Brain microvascular endothelial cell (primary cell): ENCODE measurements at regions not wholly inside any gene's neighbourhood (a gene's known extent, or its start where the extent isn't known, plus 50 kb on each side); places are given as distances from the start of the nearest gene placed in this dataset.
"Not testable (repeated sequence)": the region's sequence is repeated elsewhere in the genome, so short reads cannot be mapped to it uniquely, and the experiment has no call there.

Source experiments
- DNase-seq: peaks from one replicate; pipeline ENCODE4 v3.0.0-alpha.2; 2020
- H3K27ac ChIP-seq: fragments of 250-450 bp; sonication (Bioruptor Pico); 2 replicates; pipeline ENCODE4 v1.5.1; 2020; ENCODE audit warnings: mild to moderate bottlenecking, moderate library complexity
- H3K27me3 ChIP-seq: fragments of 250-450 bp; sonication (Bioruptor Pico); replicated peaks from 2 replicates; pipeline ENCODE4 v1.5.1; 2020; ENCODE audit warnings: mild to moderate bottlenecking
- H3K36me3 ChIP-seq: fragments of 250-450 bp; sonication (Bioruptor Pico); replicated peaks from 2 replicates; pipeline ENCODE4 v1.5.1; 2020; ENCODE audit warnings: mild to moderate bottlenecking
- H3K4me3 ChIP-seq: 2 replicates; pipeline ENCODE4 v1.5.1; 2011; ENCODE audit warnings: low read depth, mild to moderate bottlenecking, control low read depth, low read length, moderate library complexity
- in situ Hi-C: cut with HindIII; loops from 2 replicates; pipeline ENCODE4 v1.10.0; 2017; ENCODE audit warnings: low sequenced_read_pairs, low pct_ligation_motif_present
- TF ChIP-seq, protein P1 (sequence below): IDR thresholded peaks from 2 replicates; pipeline ENCODE4 v1.5.1; 2011; ENCODE audit warnings: low read depth, mild to moderate bottlenecking, moderate library complexity, low read length, control low read depth, inconsistent platforms; ENCODE audit errors: missing control alignments

DNA sequence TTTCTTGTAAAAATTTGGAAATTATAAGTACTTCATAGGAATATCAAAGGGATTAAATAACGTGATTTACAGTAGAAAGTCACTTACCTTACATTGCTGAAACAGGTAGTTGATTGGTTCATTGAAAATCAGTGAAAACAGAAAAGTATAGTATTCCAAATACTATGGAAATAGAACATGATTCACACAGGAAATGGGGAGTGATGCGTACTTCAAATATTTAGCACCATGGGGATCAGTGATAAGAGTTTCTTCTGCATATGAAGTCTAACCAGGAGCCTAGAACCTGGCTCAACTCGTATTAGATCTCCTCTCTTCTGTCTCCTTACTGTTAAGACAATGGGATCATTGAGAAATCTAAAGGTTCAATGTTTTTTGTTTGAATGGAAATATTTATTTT is 133.3 kb downstream of the FAM174A start:
- in situ Hi-C loops = no loop called here
- H3K36me3 ChIP-seq = no peaks in the 10 kb centered on the region
- DNase-seq = peak; percentile 72
- no peak overlapping the region for H3K4me3 ChIP-seq
- H3K27me3 ChIP-seq = no peaks in the 10 kb centered on the region
- no peak overlapping the region for H3K27ac ChIP-seq
- TF ChIP-seq, protein P1, sequence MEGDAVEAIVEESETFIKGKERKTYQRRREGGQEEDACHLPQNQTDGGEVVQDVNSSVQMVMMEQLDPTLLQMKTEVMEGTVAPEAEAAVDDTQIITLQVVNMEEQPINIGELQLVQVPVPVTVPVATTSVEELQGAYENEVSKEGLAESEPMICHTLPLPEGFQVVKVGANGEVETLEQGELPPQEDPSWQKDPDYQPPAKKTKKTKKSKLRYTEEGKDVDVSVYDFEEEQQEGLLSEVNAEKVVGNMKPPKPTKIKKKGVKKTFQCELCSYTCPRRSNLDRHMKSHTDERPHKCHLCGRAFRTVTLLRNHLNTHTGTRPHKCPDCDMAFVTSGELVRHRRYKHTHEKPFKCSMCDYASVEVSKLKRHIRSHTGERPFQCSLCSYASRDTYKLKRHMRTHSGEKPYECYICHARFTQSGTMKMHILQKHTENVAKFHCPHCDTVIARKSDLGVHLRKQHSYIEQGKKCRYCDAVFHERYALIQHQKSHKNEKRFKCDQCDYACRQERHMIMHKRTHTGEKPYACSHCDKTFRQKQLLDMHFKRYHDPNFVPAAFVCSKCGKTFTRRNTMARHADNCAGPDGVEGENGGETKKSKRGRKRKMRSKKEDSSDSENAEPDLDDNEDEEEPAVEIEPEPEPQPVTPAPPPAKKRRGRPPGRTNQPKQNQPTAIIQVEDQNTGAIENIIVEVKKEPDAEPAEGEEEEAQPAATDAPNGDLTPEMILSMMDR = no peak

DNA sequence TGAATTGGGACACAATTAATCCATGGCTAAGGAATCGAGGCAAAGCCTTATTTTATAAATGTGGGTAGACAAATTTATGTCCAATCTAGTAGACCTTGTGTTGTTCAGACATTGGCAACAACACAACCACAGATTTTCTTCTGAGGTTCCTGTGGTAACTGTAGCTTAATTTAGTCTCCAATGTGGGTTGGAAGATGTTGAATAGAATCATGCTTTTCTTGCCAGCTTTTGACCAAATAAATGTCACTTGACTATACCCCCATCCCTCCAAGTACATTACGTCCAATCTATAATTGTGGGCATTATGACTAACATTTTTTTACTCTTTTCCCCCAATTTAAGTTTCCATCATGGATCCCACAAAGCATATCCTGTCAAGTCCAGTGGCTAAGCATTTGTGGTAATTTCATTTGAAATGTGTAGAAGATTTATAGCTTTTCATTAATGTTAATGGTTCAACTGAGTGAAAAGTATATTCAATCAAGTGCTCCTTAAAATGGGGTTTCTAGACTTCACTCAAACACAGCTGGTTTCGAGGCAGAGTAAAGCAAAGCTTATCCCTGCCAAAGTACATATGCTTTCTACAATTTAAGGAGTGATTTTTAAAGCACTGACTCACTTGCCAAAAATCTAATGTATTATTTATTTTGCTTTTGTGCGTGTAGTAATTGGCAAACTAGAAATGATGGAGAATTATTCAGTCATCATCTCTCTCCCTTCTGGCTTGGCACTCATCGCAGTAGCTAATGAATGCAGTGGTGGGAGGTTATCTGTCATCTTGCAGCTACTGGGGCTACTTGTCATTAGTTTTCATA is 141.8 kb downstream of the FAM174A start:
- peak; percentile 31 for DNase-seq
- in situ Hi-C loops = no loop called here
- TF ChIP-seq, protein P1 = no peak

DNA sequence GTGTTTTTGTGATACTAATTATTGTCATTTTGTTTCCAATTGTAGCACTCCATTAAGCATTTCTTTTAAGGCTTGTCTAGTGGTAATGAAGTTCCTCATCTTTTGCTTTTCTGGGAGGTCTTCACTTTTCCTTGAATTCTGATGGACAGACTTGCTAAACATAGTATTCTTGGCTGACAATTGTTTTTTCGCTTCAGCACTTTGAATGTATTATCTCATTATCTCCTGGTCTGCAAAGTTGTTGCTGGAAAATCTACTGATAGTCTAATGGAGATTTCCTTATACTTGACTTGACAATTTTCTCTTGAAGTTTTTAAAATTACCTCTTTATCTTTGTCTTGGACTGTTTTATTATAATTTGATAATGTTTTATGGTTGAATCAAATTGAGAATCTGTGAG is 147.5 kb downstream of the FAM174A start:
- TF ChIP-seq, protein P1 = no peak
- Histone ChIP-seq H3K27me3 (no peaks in the 10 kb centered on the region), H3K36me3 (no peaks in the 10 kb centered on the region), H3K27ac (no peak overlapping the region), H3K4me3 (no peak overlapping the region)
- in situ Hi-C loops = no loop called here
- DNase-seq = no peak

More for the DNA sequence above, 141.8 kb downstream of the FAM174A start:
- Histone ChIP-seq H3K27me3 (no peaks in the 10 kb centered on the region), H3K4me3 (no peak overlapping the region), H3K36me3 (no peaks in the 10 kb centered on the region), H3K27ac (no peak overlapping the region)

DNA sequence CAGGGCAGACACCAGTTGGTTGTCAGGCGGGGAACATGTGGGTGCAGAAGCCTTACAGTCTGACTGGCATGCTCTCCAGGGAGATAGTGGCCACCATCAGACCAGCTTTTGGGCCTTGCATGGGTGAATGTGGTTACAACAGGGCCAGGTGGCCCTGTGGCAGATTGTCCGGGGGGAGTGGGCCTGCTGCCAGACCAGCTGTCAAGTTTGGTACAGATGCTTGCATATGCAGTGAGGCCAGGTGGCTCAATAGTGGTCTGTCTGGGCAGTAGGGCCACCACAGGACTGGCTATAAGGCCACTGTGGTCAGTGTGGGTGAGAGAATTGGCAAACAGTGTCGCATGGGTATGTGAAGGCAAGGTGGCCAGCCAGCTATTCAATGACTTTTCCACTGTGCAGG is 148.7 kb downstream of the FAM174A start:
- H3K4me3 ChIP-seq = no peak overlapping the region
- no peak overlapping the region for H3K27ac ChIP-seq
- H3K36me3 ChIP-seq = no peaks in the 10 kb centered on the region
- H3K27me3 ChIP-seq = no peaks in the 10 kb centered on the region
- TF ChIP-seq, protein P1 = no peak
- DNase-seq = no peak
- in situ Hi-C loops = no loop called here

DNA sequence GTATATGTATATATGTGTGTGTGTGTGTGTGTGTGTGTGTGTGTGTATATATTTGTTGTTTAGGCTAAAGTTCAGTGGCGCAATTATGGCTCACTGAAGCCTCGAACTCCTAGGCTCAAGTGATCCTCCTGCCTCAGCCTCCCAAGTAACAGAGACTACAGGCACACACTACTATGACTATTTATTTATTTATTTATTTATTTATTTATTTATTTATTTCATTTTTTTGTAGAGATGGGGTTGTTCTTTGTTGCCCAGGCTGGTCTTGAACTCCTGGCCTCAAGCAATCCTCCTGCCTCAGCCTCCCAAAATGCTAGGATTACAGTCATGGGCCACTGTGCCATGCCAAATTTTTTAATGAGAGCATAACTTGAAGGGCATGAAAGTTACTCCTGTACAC is 149.9 kb downstream of the FAM174A start:
- in situ Hi-C loops, DNase-seq, H3K36me3 ChIP-seq, H3K27me3 ChIP-seq, H3K27ac ChIP-seq, H3K4me3 ChIP-seq: not testable (repeated sequence)

DNA sequence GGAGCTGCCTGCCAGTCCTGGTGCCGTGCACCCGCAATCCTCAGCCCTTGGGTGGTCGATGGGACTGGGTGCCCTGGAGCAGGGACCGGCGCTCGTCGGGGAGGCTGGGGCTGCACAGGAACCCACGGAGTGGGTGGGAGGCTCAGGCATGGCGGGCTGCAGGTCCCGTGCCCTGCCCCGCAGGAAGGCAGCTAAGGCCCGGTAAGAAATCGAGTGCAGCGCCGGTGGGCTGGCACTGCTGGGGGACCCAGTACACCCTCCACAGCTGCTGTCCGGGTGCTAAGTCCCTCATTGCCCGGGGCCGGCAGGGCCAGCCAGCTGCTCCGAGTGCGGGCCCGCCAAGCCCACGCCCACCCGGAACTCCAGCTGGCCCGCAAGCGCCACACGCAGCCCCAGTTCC is 153.7 kb downstream of the FAM174A start:
- in situ Hi-C loops, H3K27ac ChIP-seq, DNase-seq: not testable (repeated sequence)

DNA sequence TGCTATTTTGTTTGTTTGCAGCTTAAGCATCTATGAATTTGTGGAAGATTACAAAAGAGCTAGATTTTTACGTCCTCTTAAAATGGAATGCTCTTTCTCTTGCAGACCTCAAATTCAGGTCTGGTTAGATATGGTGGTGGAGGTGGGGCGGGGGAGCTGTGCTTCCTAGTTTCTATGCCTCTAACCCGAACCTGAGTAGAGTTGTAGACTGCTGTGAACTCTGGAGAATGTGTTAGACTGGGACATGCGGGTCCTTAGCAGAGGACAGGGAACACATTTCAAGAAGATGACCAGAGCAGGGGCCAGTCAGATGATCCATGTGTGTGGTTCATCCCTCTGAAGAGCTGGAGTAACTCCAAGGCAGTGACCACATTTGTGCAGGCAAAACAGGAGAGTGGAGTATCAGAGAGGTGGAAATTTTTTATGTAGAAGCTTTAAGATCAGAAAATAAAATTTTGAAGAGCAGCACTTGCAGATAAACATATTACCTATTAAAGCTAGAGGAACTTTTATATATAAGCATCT is 154.9 kb downstream of the FAM174A start:
- no peaks in the 10 kb centered on the region for H3K36me3 ChIP-seq
- H3K27me3 ChIP-seq = no peaks in the 10 kb centered on the region
- peak; percentile 20 for DNase-seq
- in situ Hi-C loops = no loop called here
- no peak overlapping the region for H3K27ac ChIP-seq
- TF ChIP-seq, protein P1 = no peak
- H3K4me3 ChIP-seq = no peak overlapping the region

More for the DNA sequence above, 153.7 kb downstream of the FAM174A start:
- not testable (repeated sequence) for H3K27me3 ChIP-seq, H3K4me3 ChIP-seq, H3K36me3 ChIP-seq
